A673 (cell line): ENCODE measurements at regions not wholly inside any gene's neighbourhood (a gene's known extent, or its start where the extent isn't known, plus 50 kb on each side); places are given as distances from the start of the nearest gene placed in this dataset.
A peak's percentile ranks its signal among the peaks of the same experiment; 100 is the strongest.
"Not testable (repeated sequence)": the region's sequence is repeated elsewhere in the genome, so short reads cannot be mapped to it uniquely, and the experiment has no call there.

Experiments
- BruUV-seq: library from RNA; stranded (reverse); fragments of 400-500 nt; replicated peaks from 2 replicates; lab custom pipeline; 2021; lab: Mats Ljungman, UMichigan
- CTCF ChIA-PET: fragments of 300-600 bp; sonication (Branson Sonifier 250); formaldehyde crosslinking; loops from one replicate; lab custom pipeline; 2022; ENCODE audit warnings: antibody characterized with exemption; lab: Charles Lee
- POLR2A ChIA-PET: fragments of 300-600 bp; sonication (Branson Sonifier 250); formaldehyde crosslinking; loops from one replicate; lab custom pipeline; 2022; ENCODE audit warnings: antibody characterized with exemption; ENCODE audit not compliant: low non-redundant PET; lab: Charles Lee
- DNase-seq: peaks from one replicate; pipeline ENCODE4 v3.0.0-alpha.2; 2015; ENCODE audit warnings: low spot score
- H3K27ac ChIP-seq: fragments of 200-600 bp; sonication (generic); 2 replicates; pipeline ENCODE4 v1.5.1; 2016; ENCODE audit warnings: mixed run types, low read depth, mild to moderate bottlenecking, mixed read lengths, antibody characterized with exemption, low read length; ENCODE audit not compliant: poor library complexity, severe bottlenecking
- H3K27me3 ChIP-seq: fragments of 200-600 bp; sonication (generic); replicated peaks from 2 replicates; pipeline ENCODE4 v1.6.1; 2017; ENCODE audit warnings: mixed run types, low read depth, mild to moderate bottlenecking, mixed read lengths, antibody characterized with exemption, low read length; ENCODE audit not compliant: insufficient read depth, poor library complexity
- H3K36me3 ChIP-seq: fragments of 200-600 bp; sonication (generic); 2 replicates; pipeline ENCODE4 v1.6.1; 2016; ENCODE audit warnings: mixed run types, mild to moderate bottlenecking, mixed read lengths, antibody characterized with exemption, low read length; ENCODE audit not compliant: insufficient read depth, poor library complexity, severe bottlenecking
- H3K4me1 ChIP-seq: fragments of 200-600 bp; sonication (generic); 2 replicates; pipeline ENCODE4 v1.6.1; 2017; ENCODE audit warnings: mixed run types, mild to moderate bottlenecking, mixed read lengths, antibody characterized with exemption, low read length; ENCODE audit not compliant: insufficient read depth, poor library complexity, severe bottlenecking
- H3K4me3 ChIP-seq: fragments of 200-600 bp; sonication (generic); 2 replicates; pipeline ENCODE4 v1.5.1; 2016; ENCODE audit warnings: low read depth, mixed run types, mild to moderate bottlenecking, mixed read lengths, low read length; ENCODE audit not compliant: poor library complexity, severe bottlenecking
- H3K9me3 ChIP-seq: fragments of 200-600 bp; sonication (generic); 2 replicates; pipeline ENCODE4 v1.6.1; 2016; ENCODE audit warnings: mixed run types, low read depth, mild to moderate bottlenecking, mixed read lengths, antibody characterized with exemption, low read length; ENCODE audit not compliant: poor library complexity, severe bottlenecking
- CTCF ChIP-seq: fragments of 300-800, 200-600 bp; sonication (generic); conservative IDR thresholded peaks from 2 replicates; pipeline ENCODE4 v1.5.1; 2017; ENCODE audit warnings: low read depth, mild to moderate bottlenecking, antibody characterized with exemption, low read length, moderate library complexity, mixed read lengths
- EZH2 ChIP-seq: fragments of 200-600 bp; sonication (generic); IDR thresholded peaks from 2 replicates; pipeline ENCODE4 v1.6.1; 2017; ENCODE audit warnings: borderline replicate concordance, low read depth, mild to moderate bottlenecking, mixed read lengths, antibody characterized with exemption, low read length; ENCODE audit not compliant: poor library complexity, severe bottlenecking
- intact Hi-C: fragments of 100-400 bp; cut with micrococcal nuclease; formaldehyde crosslinking; loops from one replicate; pipeline ENCODE4 v1.10.0; 2022; ENCODE audit not compliant: unreplicated experiment

DNA sequence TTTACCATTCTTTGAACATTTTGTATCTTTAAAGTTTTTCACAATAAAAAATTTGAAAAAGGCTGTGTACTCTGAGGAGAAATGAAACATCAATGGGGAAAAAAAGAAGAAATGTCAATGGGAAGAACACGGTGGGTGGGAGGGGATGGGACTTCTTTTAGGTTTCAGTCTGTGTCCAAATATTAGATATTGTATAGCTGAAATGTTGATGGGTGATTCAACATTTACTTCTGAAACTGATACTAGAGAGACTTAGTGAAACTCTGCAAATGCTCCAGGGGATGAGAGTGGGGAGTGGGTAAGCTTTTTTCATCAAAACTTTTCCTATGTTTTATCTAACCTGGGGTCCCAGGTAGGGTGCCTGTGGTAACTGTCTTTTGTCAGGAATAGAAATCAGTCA, 311.9 kb downstream of the MAN2A1 start:
- no TSS peak for BruUV-seq
- CTCF ChIA-PET, result no interaction called here
- intact Hi-C loops, result loop anchor here (5.0 kb wide), 1 partner anchor 389 kb away; no protein-coding TSS in a partner anchor
- no peak for TF ChIP-seq CTCF
- no peak for TF ChIP-seq EZH2
- no peaks in the 10 kb centered on the region for H3K27me3 ChIP-seq
- no peak overlapping the region for H3K27ac ChIP-seq
- DNase-seq, result no peak
- no peak overlapping the region for H3K4me3 ChIP-seq
- peaks cover 38% of the 10 kb centered on the region for H3K4me1 ChIP-seq
- H3K36me3 ChIP-seq, result no peaks in the 10 kb centered on the region
- POLR2A ChIA-PET, result no interaction called here
- peaks cover 6% of the 10 kb centered on the region for H3K9me3 ChIP-seq

DNA sequence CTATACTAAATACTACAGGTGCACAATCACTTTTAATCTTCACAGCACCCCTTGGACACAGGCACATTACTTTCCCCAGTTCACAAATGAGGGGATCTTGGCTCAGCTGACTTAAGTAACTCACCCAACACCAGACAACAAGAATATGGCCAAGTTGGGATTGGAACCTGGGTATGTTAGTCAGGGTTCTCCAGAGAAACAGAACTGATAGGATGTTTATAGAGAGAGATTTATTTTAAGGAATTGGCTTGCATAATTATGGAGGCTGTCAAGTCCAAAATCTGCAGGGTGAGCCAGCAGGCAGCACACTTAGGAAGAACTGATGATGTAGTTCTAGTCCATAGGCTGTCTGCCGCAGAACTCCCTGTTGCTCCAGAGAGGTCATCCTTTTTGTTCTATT, 312.9 kb downstream of the MAN2A1 start:
- H3K36me3 ChIP-seq, result no peaks in the 10 kb centered on the region
- ChIA-PET POLR2A (no interaction called here), CTCF (no interaction called here)
- no peak overlapping the region for H3K27ac ChIP-seq
- H3K4me1 ChIP-seq, result peaks cover 28% of the 10 kb centered on the region
- no peak for TF ChIP-seq EZH2
- intact Hi-C loops, result loop anchor here (5.0 kb wide), 1 partner anchor 390 kb away; no protein-coding TSS in a partner anchor
- no peaks in the 10 kb centered on the region for H3K27me3 ChIP-seq
- no peak for DNase-seq
- H3K9me3 ChIP-seq, result peaks cover 6% of the 10 kb centered on the region
- no TSS peak for BruUV-seq
- H3K4me3 ChIP-seq, result no peak overlapping the region

- H3K9me3 ChIP-seq, H3K27me3 ChIP-seq, BruUV-seq, DNase-seq, H3K36me3 ChIP-seq, intact Hi-C loops, H3K4me1 ChIP-seq, POLR2A ChIA-PET, CTCF ChIA-PET, H3K4me3 ChIP-seq, H3K27ac ChIP-seq: not testable (repeated sequence)
- 0 out of 2 replicates have a peak, but pooled peaks have one; percentile 9 for TF ChIP-seq CTCF
Observed at GRCh38 chr5:110005907-110006562, 316.3 kb downstream of the MAN2A1 start.

DNA sequence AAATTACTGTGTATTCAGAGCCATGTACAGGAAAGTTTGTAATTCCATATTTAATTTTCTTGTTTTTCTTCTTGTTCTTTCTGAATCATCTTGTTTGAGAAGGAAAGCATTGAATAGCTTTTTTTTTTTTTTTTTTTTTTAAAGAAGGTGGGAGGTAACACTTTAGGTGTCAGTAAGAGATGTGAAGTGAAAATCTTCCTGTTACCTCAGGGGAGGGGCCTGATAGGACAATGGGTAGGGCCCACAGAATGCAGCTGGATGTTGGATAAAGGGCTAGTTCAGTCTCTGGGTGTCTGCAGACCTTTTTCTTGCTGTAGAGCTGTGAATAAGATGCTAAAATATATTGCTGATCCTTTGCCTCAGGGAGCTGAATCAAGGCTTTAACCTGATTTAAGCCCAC, 317.4 kb downstream of the MAN2A1 start:
- no peak for TF ChIP-seq EZH2
- TF ChIP-seq CTCF, result no peak
- no peak overlapping the region for H3K27ac ChIP-seq
- H3K4me1 ChIP-seq, result no peaks in the 10 kb centered on the region
- no peak for DNase-seq
- H3K27me3 ChIP-seq, result no peaks in the 10 kb centered on the region
- POLR2A ChIA-PET, result no interaction called here
- no peaks in the 10 kb centered on the region for H3K9me3 ChIP-seq
- BruUV-seq, result no TSS peak
- no peak overlapping the region for H3K4me3 ChIP-seq
- intact Hi-C loops, result no loop called here
- CTCF ChIA-PET, result no interaction called here
- no peaks in the 10 kb centered on the region for H3K36me3 ChIP-seq
